ENCODE measurements at regions not wholly inside any gene's neighbourhood (a gene's known extent, or its start where the extent isn't known, plus 50 kb on each side); places are given as distances from the start of the nearest gene placed in this dataset.
"Not testable (repeated sequence)": the region's sequence is repeated elsewhere in the genome, so short reads cannot be mapped to it uniquely, and the experiment has no call there.

GRCh38 chr20:19874040-19874727 is 116.1 kb downstream of the RIN2 start:
- DNase-seq (ENCODE audit: low read depth) = no peak
- no peak overlapping the region for H3K4me3 ChIP-seq (ENCODE audit: low read depth, low read length)
- TF ChIP-seq MYC (IDR thresholded peaks at IDR 0.05; ENCODE audit: low read depth, low read length) (no peak), MAX (IDR thresholded peaks at IDR 0.05; ENCODE audit: low read depth, low read length) (no peak), POLR2A (IDR thresholded peaks at IDR 0.05; ENCODE audit: extremely low read depth, insufficient read length) (no peak), CTCF (IDR thresholded peaks at IDR 0.05; ENCODE audit: low read depth, low read length) (no peak)

GRCh38 chr20:19875376-19876221 is 117.5 kb downstream of the RIN2 start:
- no peak overlapping the region for H3K4me3 ChIP-seq (ENCODE audit: low read depth, low read length)
- DNase-seq (ENCODE audit: low read depth) = no peak
- TF ChIP-seq MYC (IDR thresholded peaks at IDR 0.05; ENCODE audit: low read depth, low read length) (no peak), CTCF (IDR thresholded peaks at IDR 0.05; ENCODE audit: low read depth, low read length) (no peak), MAX (IDR thresholded peaks at IDR 0.05; ENCODE audit: low read depth, low read length) (no peak), POLR2A (IDR thresholded peaks at IDR 0.05; ENCODE audit: extremely low read depth, insufficient read length) (no peak)

GRCh38 chr20:19876828-19877460 is 118.9 kb downstream of the RIN2 start:
- no peak for DNase-seq (ENCODE audit: low read depth)
- H3K4me3 ChIP-seq (ENCODE audit: low read depth, low read length) = no peak overlapping the region
- TF ChIP-seq CTCF (IDR thresholded peaks at IDR 0.05; ENCODE audit: low read depth, low read length) (no peak), MAX (IDR thresholded peaks at IDR 0.05; ENCODE audit: low read depth, low read length) (no peak), POLR2A (IDR thresholded peaks at IDR 0.05; ENCODE audit: extremely low read depth, insufficient read length) (no peak), MYC (IDR thresholded peaks at IDR 0.05; ENCODE audit: low read depth, low read length) (no peak)

- not testable (repeated sequence) for H3K4me3 ChIP-seq (ENCODE audit: low read depth, low read length); DNase-seq (ENCODE audit: low read depth)
Observed at GRCh38 chr20:19879874-19880255, 121.8 kb downstream of the RIN2 start.

GRCh38 chr20:19880256-19881079 is 122.4 kb downstream of the RIN2 start:
- no peak overlapping the region for H3K4me3 ChIP-seq (ENCODE audit: low read depth, low read length)
- no peak for TF ChIP-seq MAX (IDR thresholded peaks at IDR 0.05; ENCODE audit: low read depth, low read length)
- no peak for TF ChIP-seq MYC (IDR thresholded peaks at IDR 0.05; ENCODE audit: low read depth, low read length)
- TF ChIP-seq CTCF (IDR thresholded peaks at IDR 0.05; ENCODE audit: low read depth, low read length) = no peak
- TF ChIP-seq POLR2A (IDR thresholded peaks at IDR 0.05; ENCODE audit: extremely low read depth, insufficient read length) = no peak
- DNase-seq (ENCODE audit: low read depth) = no peak
